ENCODE measurements at regions not wholly inside any gene's neighbourhood (a gene's known extent, or its start where the extent isn't known, plus 50 kb on each side); places are given as distances from the start of the nearest gene placed in this dataset.

GRCh38 chr20:60788070-60788469 lies 464.0 kb upstream of the CDH4 start:
- TF ChIP-seq POLR2A (IDR thresholded peaks at IDR 0.05) (no peak), CTCF (IDR thresholded peaks at IDR 0.05) (no peak)

All from uterus (tissue), 2 donors.